ENCODE measurements at regions not wholly inside any gene's neighbourhood (a gene's known extent, or its start where the extent isn't known, plus 50 kb on each side); places are given as distances from the start of the nearest gene placed in this dataset.

DNA sequence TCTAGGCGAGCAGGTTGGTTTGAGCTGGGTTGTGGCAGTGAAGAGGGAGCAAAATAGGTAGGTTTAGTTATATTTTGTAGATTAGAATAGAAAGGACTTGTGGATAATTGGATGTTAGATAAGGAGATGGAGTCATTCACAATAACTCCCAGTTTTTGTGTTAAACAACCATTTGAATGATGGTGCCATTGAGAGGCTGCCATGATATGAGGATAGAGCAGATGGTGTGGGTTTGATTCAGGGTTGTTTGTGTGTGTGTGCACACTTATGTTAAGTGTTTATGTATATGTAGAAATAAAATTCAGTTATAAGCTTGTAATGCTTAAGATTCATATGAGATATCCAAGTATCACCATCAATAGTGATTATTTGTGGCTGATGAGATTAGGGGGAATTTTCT lies 166.6 kb downstream of the NXPE2 start:
- intact Hi-C loops (cut with micrococcal nuclease): no loop called here
- Histone ChIP-seq H3K27ac (ENCODE audit: low read depth, low read length) (no peak overlapping the region), H3K9me3 (ENCODE audit: control insufficient read depth in 1 of 2, insufficient read depth in 1 of 2, low read depth in 1 of 2, low read length in 2 of 2) (peaks cover 0 to 4% of the 10 kb centered on the region in 2 experiments; a peak in 2 of 4 replicates), H4K20me1 (ENCODE audit: insufficient read depth) (no peaks in the 10 kb centered on the region), H3K79me2 (ENCODE audit: insufficient read depth, low read length) (no peaks in the 10 kb centered on the region), H3K9ac (ENCODE audit: low read length) (no peak overlapping the region), H3K4me3 (replicated peaks in 1 of 2; ENCODE audit: low read depth in 1 of 2, low read length in 2 of 2) (no peak overlapping the region), H3K4me2 (ENCODE audit: low read length) (no peak overlapping the region), H3K36me3 (ENCODE audit: control insufficient read depth in 1 of 2, insufficient read depth in 2 of 2, low read length in 2 of 2) (no peaks in the 10 kb centered on the region), H3K4me1 (ENCODE audit: control insufficient read depth in 1 of 2, insufficient read depth in 2 of 2, low read length in 2 of 2) (no peaks in the 10 kb centered on the region), H3K9me2 (ENCODE audit: insufficient read depth) (no peaks in the 10 kb centered on the region), H2AFZ (ENCODE audit: low read depth, low read length, poor library complexity, severe bottlenecking) (no peak overlapping the region), H3K27me3 (ENCODE audit: insufficient read depth, low read length) (no peaks in the 10 kb centered on the region)
- ATAC-seq (no peak), DNase-seq (ENCODE audit: low read depth, low spot score) (no peak)
- no TSS peak for BruUV-seq (replicated peaks)
- ChIA-PET RAD21 (ENCODE audit: low non-redundant PET in 1 of 2, low total read pairs in 2 of 2, uncharacterized antibody in 2 of 2, unreplicated experiment in 2 of 2) (no interaction called here), POLR2A (no interaction called here), CTCF (no interaction called here)
- TF ChIP-seq CEBPB (IDR thresholded peaks at IDR 0.05; ENCODE audit: low read depth): no peak
- no peak for TF ChIP-seq FOSL1 (IDR thresholded peaks at IDR 0.05; ENCODE audit: low read depth)
- no peak for TF ChIP-seq EZH2 (IDR thresholded peaks at IDR 0.05)

DNA sequence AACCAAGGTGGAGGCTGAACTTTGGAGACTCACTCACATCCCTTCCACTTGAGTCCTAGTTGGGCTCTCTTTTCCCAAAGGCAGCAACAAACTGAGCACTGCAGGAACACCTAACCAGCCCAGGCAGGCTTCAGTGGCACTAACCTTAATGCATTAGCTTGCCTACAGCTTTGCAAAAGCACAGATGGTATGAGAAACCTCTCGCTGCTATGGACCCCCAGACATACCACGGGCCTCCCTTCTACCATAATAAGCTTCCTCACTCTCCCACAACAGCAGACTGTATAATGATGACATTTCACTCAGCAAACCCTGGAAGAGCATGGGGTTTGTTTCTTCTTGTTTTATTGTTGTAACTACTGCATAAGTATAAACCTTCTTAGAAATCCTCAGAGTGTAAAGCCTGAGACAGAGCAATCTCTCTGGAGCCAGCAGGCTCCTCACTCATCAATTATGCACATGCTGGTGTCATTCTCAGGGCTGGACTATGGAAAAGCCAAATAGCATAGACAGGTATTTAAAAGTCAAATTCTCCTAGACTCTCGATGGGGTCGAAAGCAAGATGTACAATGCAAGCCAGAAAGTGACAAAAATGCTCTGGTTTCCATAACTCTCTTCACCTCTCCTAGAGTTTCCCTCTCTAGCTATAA lies 167.6 kb downstream of the NXPE2 start:
- H3K79me2 ChIP-seq (ENCODE audit: insufficient read depth, low read length): no peaks in the 10 kb centered on the region
- H3K27ac ChIP-seq (ENCODE audit: low read depth, low read length): no peak overlapping the region
- H3K36me3 ChIP-seq (ENCODE audit: control insufficient read depth in 1 of 2, insufficient read depth in 2 of 2, low read length in 2 of 2): no peaks in the 10 kb centered on the region
- no peak overlapping the region for H3K9ac ChIP-seq (ENCODE audit: low read length)
- no peak overlapping the region for H2AFZ ChIP-seq (ENCODE audit: low read depth, low read length, poor library complexity, severe bottlenecking)
- no peak overlapping the region for H3K4me3 ChIP-seq (replicated peaks in 1 of 2; ENCODE audit: low read depth in 1 of 2, low read length in 2 of 2)
- no peak for TF ChIP-seq ZFX (IDR thresholded peaks at IDR 0.05)
- H4K20me1 ChIP-seq (ENCODE audit: insufficient read depth): no peaks in the 10 kb centered on the region
- no peaks in the 10 kb centered on the region for H3K4me1 ChIP-seq (ENCODE audit: control insufficient read depth in 1 of 2, insufficient read depth in 2 of 2, low read length in 2 of 2)
- CTCF ChIA-PET: no interaction called here
- DNase-seq (ENCODE audit: low read depth, low spot score) (no peak), ATAC-seq (no peak)
- no TSS peak for BruUV-seq (replicated peaks)
- RAD21 ChIA-PET (ENCODE audit: low non-redundant PET in 1 of 2, low total read pairs in 2 of 2, uncharacterized antibody in 2 of 2, unreplicated experiment in 2 of 2): no interaction called here
- no peaks in the 10 kb centered on the region for H3K27me3 ChIP-seq (ENCODE audit: insufficient read depth, low read length)
- no peak overlapping the region for H3K4me2 ChIP-seq (ENCODE audit: low read length)
- intact Hi-C loops (cut with micrococcal nuclease): no loop called here
- POLR2A ChIA-PET: no interaction called here
- no peaks in the 10 kb centered on the region for H3K9me2 ChIP-seq (ENCODE audit: insufficient read depth)
- peaks cover 0 to 4% of the 10 kb centered on the region in 2 experiments; a peak in 2 of 4 replicates for H3K9me3 ChIP-seq (ENCODE audit: control insufficient read depth in 1 of 2, insufficient read depth in 1 of 2, low read depth in 1 of 2, low read length in 2 of 2)

Measured in HCT116 (cell line).